Liver (tissue), 3 donors: ENCODE measurements at regions not wholly inside any gene's neighbourhood (a gene's known extent, or its start where the extent isn't known, plus 50 kb on each side); places are given as distances from the start of the nearest gene placed in this dataset.

ENCODE experiments used
- CTCF ChIP-seq: fragments of 150-350 bp; IDR thresholded peaks from 2 replicates; pipeline ENCODE4 v1.5.1; 2017; ENCODE audit warnings: improper control_type of control experiment, low read depth, low read length; ENCODE audit not compliant: missing input control
- EGR1 ChIP-seq, 2 donors: IDR thresholded peaks; 2 replicates each; pipeline ENCODE4 v1.6.1; 2016 to 2018; ENCODE audit warnings: antibody characterized with exemption in 2 of 2, low read depth in 2 of 2
- FOXA1 ChIP-seq: IDR thresholded peaks from 2 replicates; pipeline ENCODE4 v1.6.1; 2016; ENCODE audit warnings: antibody characterized with exemption
- GABPA ChIP-seq, 2 donors: IDR thresholded peaks in 1 of 2; conservative IDR thresholded peaks in 1 of 2; 2 replicates each; pipeline ENCODE4 v1.6.1; 2016; ENCODE audit warnings: antibody characterized with exemption in 2 of 2, mild to moderate bottlenecking in 1 of 2, moderate library complexity in 1 of 2
- HNF4A ChIP-seq, 2 donors: conservative IDR thresholded peaks; 2 replicates each; pipeline ENCODE4 v1.6.1; 2016; ENCODE audit warnings: antibody characterized with exemption in 2 of 2, mild to moderate bottlenecking in 2 of 2
- MAX ChIP-seq: IDR thresholded peaks from 2 replicates; pipeline ENCODE4 v1.6.1; 2016; ENCODE audit warnings: antibody characterized with exemption
- RAD21 ChIP-seq, 2 donors: IDR thresholded peaks; 2 replicates each; pipeline ENCODE4 v1.6.1; 2016; ENCODE audit warnings: antibody characterized with exemption in 2 of 2, mild to moderate bottlenecking in 2 of 2
- RXRA ChIP-seq, 2 donors: IDR thresholded peaks; 2 replicates each; pipeline ENCODE4 v1.6.1; 2017 to 2018; ENCODE audit warnings: antibody characterized with exemption in 2 of 2, mild to moderate bottlenecking in 1 of 2
- SP1 ChIP-seq: IDR thresholded peaks from 2 replicates; pipeline ENCODE4 v1.6.1; 2018; ENCODE audit warnings: antibody characterized with exemption, mild to moderate bottlenecking
- TAF1 ChIP-seq: conservative IDR thresholded peaks from 2 replicates; pipeline ENCODE4 v1.6.1; 2016; ENCODE audit warnings: antibody characterized with exemption, mild to moderate bottlenecking
- YY1 ChIP-seq: IDR thresholded peaks from 2 replicates; pipeline ENCODE4 v1.6.1; 2016; ENCODE audit warnings: antibody characterized with exemption, mild to moderate bottlenecking
- TF ChIP-seq, protein P1 (sequence below): IDR thresholded peaks from 2 replicates; pipeline ENCODE4 v1.6.1; 2016; ENCODE audit warnings: antibody characterized with exemption, mild to moderate bottlenecking
- donor health status: healthy.
- donor health status: healthy.

DNA sequence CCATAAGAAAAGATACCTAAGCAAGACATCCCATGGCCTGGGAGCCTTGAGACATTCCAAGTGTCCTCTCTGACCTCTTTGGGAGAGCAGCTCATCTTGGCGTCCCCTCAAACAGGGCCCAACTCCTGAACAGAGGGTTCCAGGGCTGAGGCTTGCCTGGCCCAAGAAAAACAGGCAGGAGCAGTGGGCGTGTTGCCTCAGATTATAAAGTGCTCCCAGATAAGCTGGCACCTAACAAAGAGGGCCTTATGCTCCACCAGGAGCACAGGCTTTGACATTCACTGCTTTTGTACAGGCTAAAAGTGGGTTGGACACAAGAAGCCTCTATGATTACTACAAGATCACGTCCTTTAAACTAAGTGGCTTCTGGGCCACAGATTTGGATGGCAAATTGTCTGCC, 193.1 kb downstream of the FGFR2 start:
- TF ChIP-seq CTCF: no peak
- TF ChIP-seq MAX: no peak
- TF ChIP-seq RAD21 (IDR thresholded peaks at IDR 0.05): no peak
- no peak for TF ChIP-seq EGR1 (IDR thresholded peaks at IDR 0.05; ENCODE audit: low read depth in 2 of 2)
- TF ChIP-seq YY1: no peak
- no peak for TF ChIP-seq TAF1
- TF ChIP-seq SP1: no peak
- no peak for TF ChIP-seq FOXA1
- TF ChIP-seq, protein P1, sequence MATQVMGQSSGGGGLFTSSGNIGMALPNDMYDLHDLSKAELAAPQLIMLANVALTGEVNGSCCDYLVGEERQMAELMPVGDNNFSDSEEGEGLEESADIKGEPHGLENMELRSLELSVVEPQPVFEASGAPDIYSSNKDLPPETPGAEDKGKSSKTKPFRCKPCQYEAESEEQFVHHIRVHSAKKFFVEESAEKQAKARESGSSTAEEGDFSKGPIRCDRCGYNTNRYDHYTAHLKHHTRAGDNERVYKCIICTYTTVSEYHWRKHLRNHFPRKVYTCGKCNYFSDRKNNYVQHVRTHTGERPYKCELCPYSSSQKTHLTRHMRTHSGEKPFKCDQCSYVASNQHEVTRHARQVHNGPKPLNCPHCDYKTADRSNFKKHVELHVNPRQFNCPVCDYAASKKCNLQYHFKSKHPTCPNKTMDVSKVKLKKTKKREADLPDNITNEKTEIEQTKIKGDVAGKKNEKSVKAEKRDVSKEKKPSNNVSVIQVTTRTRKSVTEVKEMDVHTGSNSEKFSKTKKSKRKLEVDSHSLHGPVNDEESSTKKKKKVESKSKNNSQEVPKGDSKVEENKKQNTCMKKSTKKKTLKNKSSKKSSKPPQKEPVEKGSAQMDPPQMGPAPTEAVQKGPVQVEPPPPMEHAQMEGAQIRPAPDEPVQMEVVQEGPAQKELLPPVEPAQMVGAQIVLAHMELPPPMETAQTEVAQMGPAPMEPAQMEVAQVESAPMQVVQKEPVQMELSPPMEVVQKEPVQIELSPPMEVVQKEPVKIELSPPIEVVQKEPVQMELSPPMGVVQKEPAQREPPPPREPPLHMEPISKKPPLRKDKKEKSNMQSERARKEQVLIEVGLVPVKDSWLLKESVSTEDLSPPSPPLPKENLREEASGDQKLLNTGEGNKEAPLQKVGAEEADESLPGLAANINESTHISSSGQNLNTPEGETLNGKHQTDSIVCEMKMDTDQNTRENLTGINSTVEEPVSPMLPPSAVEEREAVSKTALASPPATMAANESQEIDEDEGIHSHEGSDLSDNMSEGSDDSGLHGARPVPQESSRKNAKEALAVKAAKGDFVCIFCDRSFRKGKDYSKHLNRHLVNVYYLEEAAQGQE: no peak
- no peak for TF ChIP-seq HNF4A (conservative IDR thresholded peaks at IDR 0.05)
- TF ChIP-seq RXRA (IDR thresholded peaks at IDR 0.05): no peak
- no peak for TF ChIP-seq GABPA (IDR thresholded peaks at IDR 0.05 in 1 of 2, conservative IDR thresholded peaks at IDR 0.05 in 1 of 2)
